OCI-LY1 (cell line): ENCODE measurements at regions not wholly inside any gene's neighbourhood (a gene's known extent, or its start where the extent isn't known, plus 50 kb on each side); places are given as distances from the start of the nearest gene placed in this dataset.
"Not testable (repeated sequence)": the region's sequence is repeated elsewhere in the genome, so short reads cannot be mapped to it uniquely, and the experiment has no call there.

ENCODE experiments used
- H2AFZ ChIP-seq: fragments of 200-600 bp; sonication (generic), shearing (Covaris generic); 2 replicates; pipeline ENCODE4 v1.6.0; 2014; ENCODE audit warnings: antibody characterized with exemption, mild to moderate bottlenecking, low read length
- H3F3A ChIP-seq: fragments of 200-600 bp; sonication (generic), shearing (Covaris generic); 2 replicates; pipeline ENCODE4 v1.6.0; 2014; ENCODE audit warnings: mild to moderate bottlenecking, antibody characterized with exemption, low read length, moderate library complexity; ENCODE audit not compliant: insufficient read depth
- H3K27ac ChIP-seq: fragments of 200-600 bp; sonication (generic); 2 replicates; pipeline ENCODE4 v1.5.1; 2014; ENCODE audit warnings: low read length, mixed run types, mild to moderate bottlenecking, low read depth; ENCODE audit not compliant: poor library complexity, severe bottlenecking
- H3K27me3 ChIP-seq: fragments of 200-600 bp; sonication (generic); 2 replicates; pipeline ENCODE4 v1.6.0; 2014; ENCODE audit warnings: antibody characterized with exemption, mild to moderate bottlenecking, low read length, moderate library complexity; ENCODE audit not compliant: insufficient read depth
- H3K36me3 ChIP-seq: fragments of 200-600 bp; sonication (generic); 2 replicates; pipeline ENCODE4 v1.6.1; 2014; ENCODE audit warnings: mild to moderate bottlenecking, antibody characterized with exemption, low read length, moderate library complexity, mixed read lengths; ENCODE audit not compliant: insufficient read depth
- H3K4me1 ChIP-seq: fragments of 200-600 bp; sonication (generic); 2 replicates; pipeline ENCODE4 v1.5.1; 2014; ENCODE audit warnings: mild to moderate bottlenecking, low read length, moderate library complexity; ENCODE audit not compliant: insufficient read depth, severe bottlenecking
- H3K4me2 ChIP-seq: fragments of 200-600 bp; sonication (generic), shearing (Covaris generic); 2 replicates; pipeline ENCODE4 v1.6.1; 2014; ENCODE audit warnings: low read length
- H3K4me3 ChIP-seq: fragments of 200-600 bp; sonication (generic); 2 replicates; pipeline ENCODE4 v1.5.1; 2014; ENCODE audit warnings: low read length, low read depth, mild to moderate bottlenecking, mixed read lengths; ENCODE audit not compliant: poor library complexity, severe bottlenecking
- H3K79me2 ChIP-seq: fragments of 200-600 bp; shearing (Covaris generic); 2 replicates; pipeline ENCODE4 v1.6.1; 2016; ENCODE audit warnings: mixed run types, low read length, mixed read lengths; ENCODE audit not compliant: insufficient read depth
- H3K9ac ChIP-seq: fragments of 200-600 bp; sonication (generic), shearing (Covaris generic); 2 replicates; pipeline ENCODE4 v1.6.1; 2014; ENCODE audit warnings: mild to moderate bottlenecking, low read length, mixed read lengths
- H3K9me2 ChIP-seq: fragments of 200-600 bp; sonication (generic), shearing (Covaris generic); 2 replicates; pipeline ENCODE4 v1.6.1; 2014; ENCODE audit warnings: low read depth, mild to moderate bottlenecking, low read length, mixed read lengths
- H3K9me3 ChIP-seq: fragments of 200-600 bp; shearing (Covaris generic); 2 replicates; pipeline ENCODE4 v1.6.1; 2014; ENCODE audit warnings: low read length, mixed read lengths
- H4K20me1 ChIP-seq: fragments of 200-600 bp; sonication (generic), shearing (Covaris generic); 2 replicates; pipeline ENCODE4 v1.6.0; 2016; ENCODE audit warnings: mild to moderate bottlenecking, low read length; ENCODE audit not compliant: insufficient read depth
- CTCF ChIP-seq: fragments of 200-600 bp; sonication (generic), shearing (Covaris generic); IDR thresholded peaks from 2 replicates; pipeline ENCODE4 v1.5.1; 2017; ENCODE audit warnings: mild to moderate bottlenecking, antibody characterized with exemption, low read length, moderate library complexity, mixed read lengths
- EZH2 ChIP-seq: fragments of 200-600 bp; sonication (generic), shearing (Covaris generic); IDR thresholded peaks from 2 replicates; pipeline ENCODE4 v1.8.0; 2017; ENCODE audit warnings: borderline replicate concordance, mixed run types, mild to moderate bottlenecking, antibody characterized with exemption, low read length, moderate library complexity, mixed read lengths

GRCh38 chrX:110915570-110915969 lies 120.0 kb upstream of the CHRDL1 start:
- Histone ChIP-seq H3K27ac (no peak overlapping the region), H3K27me3 (no peaks in the 10 kb centered on the region), H3K9me3 (no peaks in the 10 kb centered on the region), H3K9ac (no peak overlapping the region), H2AFZ (no peak overlapping the region), H3K4me3 (no peak overlapping the region), H3K36me3 (no peaks in the 10 kb centered on the region), H3F3A (no peaks in the 10 kb centered on the region), H3K4me2 (no peak overlapping the region), H3K79me2 (no peaks in the 10 kb centered on the region), H4K20me1 (no peaks in the 10 kb centered on the region), H3K9me2 (no peaks in the 10 kb centered on the region), H3K4me1 (no peaks in the 10 kb centered on the region)
- TF ChIP-seq CTCF, result no peak
- TF ChIP-seq EZH2, result no peak

DNA sequence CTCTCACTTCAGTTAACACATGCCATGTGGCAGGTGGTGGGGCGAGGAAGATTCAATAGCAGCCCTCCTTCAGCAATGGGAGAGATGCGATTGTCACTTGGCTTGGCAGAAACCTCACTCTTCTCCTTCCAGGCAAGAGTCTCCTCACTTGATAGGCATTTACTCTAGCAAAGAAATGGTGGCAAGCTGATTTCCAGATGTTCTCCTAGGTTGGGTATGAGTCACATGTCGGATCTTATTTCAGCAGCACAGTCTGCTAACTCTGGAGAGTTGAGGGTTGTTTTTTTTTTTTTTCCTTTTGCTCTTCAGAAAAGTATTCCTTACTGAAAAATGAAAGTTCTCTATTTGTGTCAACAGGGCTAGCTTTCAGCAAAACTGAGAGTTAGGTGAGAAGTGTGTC lies 119.5 kb upstream of the CHRDL1 start:
- Histone ChIP-seq H3K27me3 (no peaks in the 10 kb centered on the region), H3K9ac (no peak overlapping the region)

DNA sequence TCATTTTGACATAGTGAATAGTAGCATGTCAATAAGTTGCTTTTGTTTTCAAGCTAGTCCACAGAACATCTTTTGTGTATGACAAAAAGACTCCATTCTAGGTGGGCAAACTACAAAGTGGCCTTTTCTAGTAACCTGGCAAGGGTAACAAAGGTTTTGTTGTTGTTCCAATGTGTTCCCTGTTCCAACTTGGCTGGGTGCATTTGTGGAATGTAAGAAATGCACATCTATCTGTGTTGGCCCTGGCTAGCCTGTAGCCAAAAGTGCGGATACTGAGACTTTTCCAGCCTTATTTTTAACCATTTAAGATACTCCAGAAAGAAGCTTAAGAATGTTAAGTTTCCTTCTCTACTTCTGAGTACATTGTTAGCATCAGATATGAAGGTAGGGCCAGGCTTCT lies 118.7 kb upstream of the CHRDL1 start:
- Histone ChIP-seq H3K36me3 (no peaks in the 10 kb centered on the region), H3K9ac (no peak overlapping the region), H3K79me2 (no peaks in the 10 kb centered on the region), H3K27ac (no peak overlapping the region), H3F3A (no peaks in the 10 kb centered on the region), H4K20me1 (no peaks in the 10 kb centered on the region), H3K4me3 (no peak overlapping the region), H3K4me1 (no peaks in the 10 kb centered on the region), H3K9me3 (no peaks in the 10 kb centered on the region), H3K4me2 (no peak overlapping the region), H2AFZ (no peak overlapping the region), H3K9me2 (no peaks in the 10 kb centered on the region), H3K27me3 (no peaks in the 10 kb centered on the region)
- no peak for TF ChIP-seq CTCF
- no peak for TF ChIP-seq EZH2

More for the DNA sequence above, 119.5 kb upstream of the CHRDL1 start:
- H3K36me3 ChIP-seq, result no peaks in the 10 kb centered on the region
- no peaks in the 10 kb centered on the region for H3K9me2 ChIP-seq
- H3F3A ChIP-seq, result no peaks in the 10 kb centered on the region
- no peak overlapping the region for H3K4me3 ChIP-seq
- H2AFZ ChIP-seq, result no peak overlapping the region
- no peaks in the 10 kb centered on the region for H3K9me3 ChIP-seq
- no peaks in the 10 kb centered on the region for H3K79me2 ChIP-seq
- TF ChIP-seq EZH2, result no peak
- no peak for TF ChIP-seq CTCF
- no peak overlapping the region for H3K4me2 ChIP-seq
- no peaks in the 10 kb centered on the region for H4K20me1 ChIP-seq
- H3K4me1 ChIP-seq, result no peaks in the 10 kb centered on the region
- H3K27ac ChIP-seq, result no peak overlapping the region

- not testable (repeated sequence) for H3F3A ChIP-seq, H3K9me3 ChIP-seq, H3K4me2 ChIP-seq, H3K27me3 ChIP-seq, H3K4me3 ChIP-seq, H3K36me3 ChIP-seq, H3K9ac ChIP-seq, H3K9me2 ChIP-seq, H2AFZ ChIP-seq, H3K4me1 ChIP-seq, H3K79me2 ChIP-seq, H3K27ac ChIP-seq, H4K20me1 ChIP-seq
Measured at GRCh38 chrX:110904747-110905146, 109.1 kb upstream of the CHRDL1 start.
